ENCODE measurements at regions not wholly inside any gene's neighbourhood (a gene's known extent, or its start where the extent isn't known, plus 50 kb on each side); places are given as distances from the start of the nearest gene placed in this dataset.

- DNase-seq (ENCODE audit: low spot score) = no peak
- TF ChIP-seq CTCF (conservative IDR thresholded peaks at IDR 0.05; ENCODE audit: low read depth, low read length) = no peak
- TF ChIP-seq EZH2 (IDR thresholded peaks at IDR 0.05; ENCODE audit: borderline replicate concordance, low read depth, low read length, poor library complexity, severe bottlenecking) = no peak
- ChIA-PET POLR2A (ENCODE audit: low non-redundant PET) (no interaction called here), CTCF (no interaction called here)
- no peak overlapping the region for H3K27ac ChIP-seq (ENCODE audit: low read depth, low read length, poor library complexity, severe bottlenecking)
- no peaks in the 10 kb centered on the region for H3K9me3 ChIP-seq (ENCODE audit: low read depth, low read length, poor library complexity, severe bottlenecking)
- no TSS peak for BruUV-seq (replicated peaks)
- no peaks in the 10 kb centered on the region for H3K36me3 ChIP-seq (ENCODE audit: insufficient read depth, low read length, poor library complexity, severe bottlenecking)
- intact Hi-C loops (cut with micrococcal nuclease; ENCODE audit: unreplicated experiment) = no loop called here
- no peaks in the 10 kb centered on the region for H3K27me3 ChIP-seq (replicated peaks; ENCODE audit: insufficient read depth, low read depth, low read length, poor library complexity)
- H3K4me3 ChIP-seq (ENCODE audit: low read depth, low read length, poor library complexity, severe bottlenecking) = no peak overlapping the region
- no peaks in the 10 kb centered on the region for H3K4me1 ChIP-seq (ENCODE audit: insufficient read depth, low read length, poor library complexity, severe bottlenecking)
These were observed 57.0 kb downstream of the CHRM3 start for GRCh38 chr1:239443361-239443760.

GRCh38 chr1:239446611-239447010, 60.2 kb downstream of the CHRM3 start:
- DNase-seq (ENCODE audit: low spot score) = no peak
- POLR2A ChIA-PET (ENCODE audit: low non-redundant PET) = no interaction called here
- no TSS peak for BruUV-seq (replicated peaks)
- Histone ChIP-seq H3K36me3 (ENCODE audit: insufficient read depth, low read length, poor library complexity, severe bottlenecking) (no peaks in the 10 kb centered on the region), H3K4me1 (ENCODE audit: insufficient read depth, low read length, poor library complexity, severe bottlenecking) (no peaks in the 10 kb centered on the region), H3K9me3 (ENCODE audit: low read depth, low read length, poor library complexity, severe bottlenecking) (no peaks in the 10 kb centered on the region), H3K27me3 (replicated peaks; ENCODE audit: insufficient read depth, low read depth, low read length, poor library complexity) (no peaks in the 10 kb centered on the region), H3K4me3 (ENCODE audit: low read depth, low read length, poor library complexity, severe bottlenecking) (no peak overlapping the region), H3K27ac (ENCODE audit: low read depth, low read length, poor library complexity, severe bottlenecking) (no peak overlapping the region)
- intact Hi-C loops (cut with micrococcal nuclease; ENCODE audit: unreplicated experiment) = no loop called here
- TF ChIP-seq CTCF (conservative IDR thresholded peaks at IDR 0.05; ENCODE audit: low read depth, low read length) (no peak), EZH2 (IDR thresholded peaks at IDR 0.05; ENCODE audit: borderline replicate concordance, low read depth, low read length, poor library complexity, severe bottlenecking) (no peak)
- CTCF ChIA-PET = no interaction called here

GRCh38 chr1:239448911-239449310, 62.5 kb downstream of the CHRM3 start:
- Histone ChIP-seq H3K4me3 (ENCODE audit: low read depth, low read length, poor library complexity, severe bottlenecking) (no peak overlapping the region), H3K4me1 (ENCODE audit: insufficient read depth, low read length, poor library complexity, severe bottlenecking) (no peaks in the 10 kb centered on the region), H3K9me3 (ENCODE audit: low read depth, low read length, poor library complexity, severe bottlenecking) (no peaks in the 10 kb centered on the region), H3K27ac (ENCODE audit: low read depth, low read length, poor library complexity, severe bottlenecking) (no peak overlapping the region), H3K27me3 (replicated peaks; ENCODE audit: insufficient read depth, low read depth, low read length, poor library complexity) (no peaks in the 10 kb centered on the region), H3K36me3 (ENCODE audit: insufficient read depth, low read length, poor library complexity, severe bottlenecking) (no peaks in the 10 kb centered on the region)
- no peak for DNase-seq (ENCODE audit: low spot score)
- intact Hi-C loops (cut with micrococcal nuclease; ENCODE audit: unreplicated experiment) = no loop called here
- TF ChIP-seq EZH2 (IDR thresholded peaks at IDR 0.05; ENCODE audit: borderline replicate concordance, low read depth, low read length, poor library complexity, severe bottlenecking) (no peak), CTCF (conservative IDR thresholded peaks at IDR 0.05; ENCODE audit: low read depth, low read length) (no peak)
- no TSS peak for BruUV-seq (replicated peaks)
- POLR2A ChIA-PET (ENCODE audit: low non-redundant PET) = no interaction called here
- CTCF ChIA-PET = no interaction called here
